Esophagus squamous epithelium (tissue), 5 donors: ENCODE measurements at regions not wholly inside any gene's neighbourhood (a gene's known extent, or its start where the extent isn't known, plus 50 kb on each side); places are given as distances from the start of the nearest gene placed in this dataset.

Experiments used
- DNase-seq: peaks from one replicate; lab custom pipeline; 2025; lab: John Stamatoyannopoulos, UW
- H3K27ac ChIP-seq, 4 donors: fragments of 200-600 bp; sonication (generic); one replicate each; pipeline ENCODE4 v1.5.1; 2016 to 2019; ENCODE audit warnings: mild to moderate bottlenecking in 1 of 4
- H3K27me3 ChIP-seq, 4 donors: fragments of 200-600 bp; sonication (generic); 1 replicate in 3 of 4; 2 replicates in 1 of 4; pipeline versions ENCODE4 v1.5.1 to v1.6.0; 2017 to 2021; ENCODE audit warnings: antibody characterized with exemption in 1 of 4
- H3K36me3 ChIP-seq, 3 donors: fragments of 200-600 bp; sonication (generic); one replicate each; pipeline ENCODE4 v1.5.1; 2016 to 2019
- H3K4me1 ChIP-seq, 3 donors: fragments of 200-600 bp; sonication (generic); one replicate each; pipeline ENCODE4 v1.5.1; 2017 to 2019
- H3K4me3 ChIP-seq, 4 donors: fragments of 200-600 bp; sonication (generic); 1 replicate in 3 of 4; 2 replicates in 1 of 4; pipeline ENCODE4 v1.5.1; 2016 to 2019; ENCODE audit warnings: mild to moderate bottlenecking in 2 of 4, moderate library complexity in 1 of 4
- H3K9me3 ChIP-seq, 3 donors: fragments of 200-600 bp; sonication (generic); one replicate each; pipeline ENCODE4 v1.5.1; 2016 to 2019
- POLR2A ChIP-seq, 4 donors: fragments of 450-650 bp; IDR thresholded peaks; one replicate each; pipeline ENCODE4 v1.6.1; 2017; ENCODE audit warnings: antibody characterized with exemption in 4 of 4, mild to moderate bottlenecking in 4 of 4, moderate library complexity in 3 of 4
- WGBS, 2 donors: methylation state at CpG; one replicate each; pipeline ENCODE4 v1.1.5; 2018; 5-methylcytosine and 5-hydroxymethylcytosine counted together
- intact Hi-C: fragments of 100-400 bp; cut with DNase I; formaldehyde crosslinking; loops from one replicate; pipeline ENCODE4 v1.15.0; 2022
- TF ChIP-seq, protein P1 (sequence below), 6 experiments: fragments of 450-650 bp in 4 of 6; fragments of 200-600 bp in 2 of 6; sonication (generic) in 2 of 6; IDR thresholded peaks; one replicate each; pipeline ENCODE4 v1.5.1; 2016 to 2019; ENCODE audit warnings: antibody characterized with exemption in 6 of 6, mild to moderate bottlenecking in 4 of 6, moderate library complexity in 4 of 6
- donor health status: DM: yes; HTN: yes; CAD: no.

- Histone ChIP-seq H3K36me3 (no peaks in the 10 kb centered on the region), H3K27me3 (no peaks in the 10 kb centered on the region), H3K27ac (peak overlapping the region in 2 of 4 donors; percentile 49 to 56), H3K9me3 (no peaks in the 10 kb centered on the region), H3K4me3 (no peak overlapping the region), H3K4me1 (peaks cover 0 to 15% (median 0%) of the 10 kb centered on the region in 3 donors)
- WGBS, 2 donors, result 33% methylated on average over 3 of the region's 3 CpGs
- intact Hi-C loops, result no loop called here
- no peak for TF ChIP-seq POLR2A (IDR thresholded peaks at IDR 0.05)
- TF ChIP-seq, protein P1, sequence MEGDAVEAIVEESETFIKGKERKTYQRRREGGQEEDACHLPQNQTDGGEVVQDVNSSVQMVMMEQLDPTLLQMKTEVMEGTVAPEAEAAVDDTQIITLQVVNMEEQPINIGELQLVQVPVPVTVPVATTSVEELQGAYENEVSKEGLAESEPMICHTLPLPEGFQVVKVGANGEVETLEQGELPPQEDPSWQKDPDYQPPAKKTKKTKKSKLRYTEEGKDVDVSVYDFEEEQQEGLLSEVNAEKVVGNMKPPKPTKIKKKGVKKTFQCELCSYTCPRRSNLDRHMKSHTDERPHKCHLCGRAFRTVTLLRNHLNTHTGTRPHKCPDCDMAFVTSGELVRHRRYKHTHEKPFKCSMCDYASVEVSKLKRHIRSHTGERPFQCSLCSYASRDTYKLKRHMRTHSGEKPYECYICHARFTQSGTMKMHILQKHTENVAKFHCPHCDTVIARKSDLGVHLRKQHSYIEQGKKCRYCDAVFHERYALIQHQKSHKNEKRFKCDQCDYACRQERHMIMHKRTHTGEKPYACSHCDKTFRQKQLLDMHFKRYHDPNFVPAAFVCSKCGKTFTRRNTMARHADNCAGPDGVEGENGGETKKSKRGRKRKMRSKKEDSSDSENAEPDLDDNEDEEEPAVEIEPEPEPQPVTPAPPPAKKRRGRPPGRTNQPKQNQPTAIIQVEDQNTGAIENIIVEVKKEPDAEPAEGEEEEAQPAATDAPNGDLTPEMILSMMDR (IDR thresholded peaks at IDR 0.05), result no peak
- DNase-seq, result no peak
These were observed 263.5 kb downstream of the NOVA1 start for GRCh38 chr14:26334288-26334687.

DNA sequence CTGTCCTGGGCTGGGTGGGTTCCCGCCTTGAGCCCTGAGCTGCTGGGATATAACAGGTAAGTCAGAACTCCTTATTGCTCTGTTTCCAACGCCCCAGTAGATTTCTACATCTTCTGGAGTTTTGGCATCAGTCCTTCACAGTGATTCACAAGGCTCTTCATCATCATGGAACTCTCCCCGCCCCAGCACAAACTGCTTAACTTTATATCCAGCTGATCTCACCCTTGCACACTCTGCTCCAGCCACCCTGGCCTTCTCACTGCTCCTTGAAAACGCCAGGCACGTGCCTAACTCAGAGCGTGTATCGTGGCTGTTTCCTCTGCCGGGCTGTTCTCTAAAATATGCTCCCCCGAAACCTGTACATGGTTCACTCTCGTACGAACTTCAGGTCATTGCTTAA, 264.9 kb downstream of the NOVA1 start:
- WGBS, 2 donors, result 68 to 85% methylated on average over 9 to 10 of the region's 11 CpGs
- H3K4me3 ChIP-seq, result no peak overlapping the region
- peaks cover 0 to 15% (median 0%) of the 10 kb centered on the region in 3 donors for H3K4me1 ChIP-seq
- H3K27ac ChIP-seq, result peak overlapping the region in 1 of 4 donors; percentile 1
- DNase-seq, result no peak
- H3K9me3 ChIP-seq, result no peaks in the 10 kb centered on the region
- TF ChIP-seq, protein P1 (IDR thresholded peaks at IDR 0.05), result no peak
- no peak for TF ChIP-seq POLR2A (IDR thresholded peaks at IDR 0.05)
- intact Hi-C loops, result no loop called here
- H3K36me3 ChIP-seq, result no peaks in the 10 kb centered on the region
- no peaks in the 10 kb centered on the region for H3K27me3 ChIP-seq

GRCh38 chr14:26330982-26331381, 266.9 kb downstream of the NOVA1 start:
- DNase-seq, result no peak
- Histone ChIP-seq H3K9me3 (no peaks in the 10 kb centered on the region), H3K4me1 (peaks cover 0 to 15% (median 0%) of the 10 kb centered on the region in 3 donors), H3K36me3 (no peaks in the 10 kb centered on the region), H3K27ac (no peak overlapping the region), H3K27me3 (no peaks in the 10 kb centered on the region), H3K4me3 (no peak overlapping the region)
- TF ChIP-seq POLR2A (IDR thresholded peaks at IDR 0.05), result no peak
- TF ChIP-seq, protein P1 (IDR thresholded peaks at IDR 0.05), result no peak
- intact Hi-C loops, result no loop called here
- WGBS, 2 donors, result 40 to 50% methylated on average over 1 of the region's 1 CpG

- Histone ChIP-seq H3K36me3 (no peaks in the 10 kb centered on the region), H3K27me3 (no peaks in the 10 kb centered on the region), H3K9me3 (no peaks in the 10 kb centered on the region), H3K4me1 (peaks cover 0 to 9% (median 0%) of the 10 kb centered on the region in 3 donors), H3K4me3 (no peak overlapping the region), H3K27ac (no peak overlapping the region)
- intact Hi-C loops, result no loop called here
- TF ChIP-seq POLR2A (IDR thresholded peaks at IDR 0.05), result no peak
- TF ChIP-seq, protein P1 (IDR thresholded peaks at IDR 0.05), result no peak
- no peak for DNase-seq
These were observed 269.0 kb downstream of the NOVA1 start for GRCh38 chr14:26328791-26329190.

- Histone ChIP-seq H3K36me3 (no peaks in the 10 kb centered on the region), H3K27me3 (no peaks in the 10 kb centered on the region), H3K4me3 (no peak overlapping the region), H3K27ac (no peak overlapping the region), H3K9me3 (no peaks in the 10 kb centered on the region), H3K4me1 (no peaks in the 10 kb centered on the region)
- TF ChIP-seq, protein P1 (IDR thresholded peaks at IDR 0.05), result no peak
- no peak for TF ChIP-seq POLR2A (IDR thresholded peaks at IDR 0.05)
- WGBS, 2 donors, result 12 to 35% methylated on average over 5 of the region's 5 CpGs
- intact Hi-C loops, result no loop called here
- DNase-seq, result no peak
These were observed 274.0 kb downstream of the NOVA1 start for GRCh38 chr14:26323869-26324268.
